ENCODE measurements at regions not wholly inside any gene's neighbourhood (a gene's known extent, or its start where the extent isn't known, plus 50 kb on each side); places are given as distances from the start of the nearest gene placed in this dataset.

- DNase-seq = no peak
These were observed 1072.4 kb downstream of the BRD1 start for GRCh38 chr22:48755059-48755949.

- DNase-seq = no peak
These were observed 1073.0 kb downstream of the BRD1 start for GRCh38 chr22:48754611-48755058.

- DNase-seq = no peak
These were observed 1073.7 kb downstream of the BRD1 start for GRCh38 chr22:48753752-48754517.

GRCh38 chr22:48753381-48753730 is 1074.3 kb downstream of the BRD1 start:
- no peak for DNase-seq

- DNase-seq = no peak
These were observed 1075.0 kb downstream of the BRD1 start for GRCh38 chr22:48752451-48753380.

GRCh38 chr22:48751539-48752437 is 1075.9 kb downstream of the BRD1 start:
- DNase-seq = no peak

- DNase-seq = no peak
These were observed 1076.7 kb downstream of the BRD1 start for GRCh38 chr22:48750826-48751440.

GRCh38 chr22:48750282-48750681 is 1077.4 kb downstream of the BRD1 start:
- DNase-seq = no peak

- no peak for DNase-seq
These were observed 1078.0 kb downstream of the BRD1 start for GRCh38 chr22:48749555-48750227.

GRCh38 chr22:48748860-48749554 is 1078.7 kb downstream of the BRD1 start:
- no peak for DNase-seq

GRCh38 chr22:48748113-48748859 is 1079.4 kb downstream of the BRD1 start:
- no peak for DNase-seq

- no peak for DNase-seq
These were observed 1080.8 kb downstream of the BRD1 start for GRCh38 chr22:48746789-48747425.

- no peak for DNase-seq
These were observed 1081.6 kb downstream of the BRD1 start for GRCh38 chr22:48745842-48746788.

- no peak for DNase-seq
These were observed 1082.5 kb downstream of the BRD1 start for GRCh38 chr22:48744967-48745841.

GRCh38 chr22:48744283-48744641 is 1083.4 kb downstream of the BRD1 start:
- DNase-seq = no peak

- DNase-seq = no peak
These were observed 1083.9 kb downstream of the BRD1 start for GRCh38 chr22:48743601-48744282.

Measured in activated naive CD4-positive, alpha-beta T cell treated with anti-CD3 and anti-CD28 coated beads, Interleukin-2, amount 50 U/mL, for 16 hours (primary cell).